HepG2 (cell line): ENCODE measurements at regions not wholly inside any gene's neighbourhood (a gene's known extent, or its start where the extent isn't known, plus 50 kb on each side); places are given as distances from the start of the nearest gene placed in this dataset.

ENCODE experiments used
- ATAC-seq: fragments of 200-7000 bp; cut with Tn5 transposase; 3 replicates; pipeline ENCODE4 v1.9.1; 2020; ENCODE audit warnings: mild to moderate bottlenecking, moderate library complexity
- BruUV-seq: library from RNA; stranded (reverse); fragments of 400-500 nt; replicated peaks from 2 replicates; lab custom pipeline; 2021; lab: Mats Ljungman, UMichigan
- CTCF ChIA-PET: fragments of 300-600 bp; formaldehyde crosslinking; extraction: SDS; loops from one replicate; lab custom pipeline; 2021; ENCODE audit warnings: low total read pairs, inconsistent platforms, low intra/inter-chr PET ratio; lab: Yijun Ruan, JAX
- POLR2A ChIA-PET: fragments of 350-600 bp; sonication (Branson Sonifier 250); formaldehyde crosslinking; loops from one replicate; lab custom pipeline; 2020; ENCODE audit warnings: antibody characterized with exemption, inconsistent platforms; lab: Yijun Ruan, JAX
- DNase-seq: peaks from one replicate; pipeline ENCODE4 v3.0.0-alpha.2; 2015; ENCODE audit warnings: low spot score
- FAIRE-seq: peaks from 3 replicates; lab custom pipeline; 2011; peaks lifted over from hg19 to GRCh38; lab: Jason Lieb, UNC
- H2AFZ ChIP-seq: one replicate; pipeline ENCODE4 v1.6.1; 2011; ENCODE audit warnings: low read length, inconsistent platforms
- H3K27ac ChIP-seq: fragments of 300-600 bp; 3 replicates; pipeline ENCODE4 v1.8.0; 2011; ENCODE audit warnings: mixed run types, mild to moderate bottlenecking, mixed read lengths, low read length, inconsistent platforms; ENCODE audit not compliant: insufficient read depth; ENCODE audit errors: extremely low read length
- H3K27me3 ChIP-seq, 2 experiments: fragments of 200-600 bp in 1 of 2; 2 replicates in 1 of 2; 3 replicates in 1 of 2; pipeline versions ENCODE4 v1.6.0 to v1.8.0; 2011; ENCODE audit warnings: low read length in 2 of 2, mild to moderate bottlenecking in 2 of 2, moderate library complexity in 2 of 2, inconsistent platforms in 1 of 2; ENCODE audit not compliant: insufficient read depth in 2 of 2, control insufficient read depth in 1 of 2
- H3K36me3 ChIP-seq, 2 experiments: fragments of 200-600 bp in 1 of 2; replicated peaks in 1 of 2; 2 replicates in 1 of 2; 3 replicates in 1 of 2; pipeline versions ENCODE4 v1.5.1 to v1.8.0; 2011; ENCODE audit warnings: low read length in 2 of 2, inconsistent platforms in 1 of 2; ENCODE audit not compliant: insufficient read depth in 2 of 2, control insufficient read depth in 1 of 2
- H3K4me1 ChIP-seq: 2 replicates; pipeline ENCODE4 v1.5.1; 2012; ENCODE audit warnings: low read length, inconsistent platforms; ENCODE audit not compliant: insufficient read depth
- H3K4me2 ChIP-seq: 2 replicates; pipeline ENCODE4 v1.6.0; 2011; ENCODE audit warnings: low read depth, low read length, inconsistent platforms
- H3K4me3 ChIP-seq, 3 experiments: fragments of 200-600 bp in 1 of 3; sonication (generic), shearing (Covaris generic) in 1 of 3; replicated peaks in 1 of 3; 2 replicates each; pipeline ENCODE4 v1.5.1; 2011 to 2016; ENCODE audit warnings: low read length in 3 of 3, inconsistent platforms in 2 of 3, low read depth in 2 of 3, mild to moderate bottlenecking in 2 of 3, control low read depth in 1 of 3, mixed read lengths in 1 of 3; ENCODE audit not compliant: insufficient read depth in 1 of 3
- H3K79me2 ChIP-seq: one replicate; pipeline ENCODE4 v1.6.1; 2011; ENCODE audit warnings: low read length, inconsistent platforms; ENCODE audit not compliant: insufficient read depth
- H3K9ac ChIP-seq: 2 replicates; pipeline ENCODE4 v1.6.0; 2011; ENCODE audit warnings: mild to moderate bottlenecking, low read depth, low read length, inconsistent platforms; ENCODE audit not compliant: insufficient read depth
- H3K9me3 ChIP-seq: 2 replicates; pipeline ENCODE4 v1.5.1; 2012; ENCODE audit warnings: mild to moderate bottlenecking, low read length
- H4K20me1 ChIP-seq: 2 replicates; pipeline ENCODE4 v1.6.0; 2011; ENCODE audit warnings: inconsistent platforms, mild to moderate bottlenecking, low read length, moderate library complexity; ENCODE audit not compliant: insufficient read depth
- ARID3A ChIP-seq: IDR thresholded peaks from 2 replicates; pipeline ENCODE4 v1.6.1; 2012; ENCODE audit warnings: low read depth, low read length, improper control_type of control experiment
- ATAD3A ChIP-seq: sonication (generic); formaldehyde crosslinking; IDR thresholded peaks from 2 replicates; pipeline ENCODE4 v1.4.0; 2020; ENCODE audit warnings: missing genetic modification reagents
- CCAR2 ChIP-seq: fragments of 200-400 bp; formaldehyde crosslinking; optimal IDR thresholded peaks from 2 replicates; pipeline ENCODE3; 2018; ENCODE audit warnings: low read depth, mild to moderate bottlenecking, low read length, moderate library complexity
- ELF3 ChIP-seq: IDR thresholded peaks from 2 replicates; pipeline ENCODE4 v1.6.1; 2016; ENCODE audit warnings: missing genetic modification reagents, missing compliant biosample characterization
- GATAD2A ChIP-seq: IDR thresholded peaks from 2 replicates; pipeline ENCODE4 v1.6.1; 2016
- HDAC6 ChIP-seq: fragments of 200-600 bp; sonication (generic); IDR thresholded peaks from 2 replicates; pipeline ENCODE4 v1.7.0; 2017; ENCODE audit warnings: mild to moderate bottlenecking, antibody characterized with exemption, low read length, low read depth
- NFIB ChIP-seq: sonication (generic); formaldehyde crosslinking; IDR thresholded peaks from 2 replicates; pipeline ENCODE4 v1.9.0; 2021; ENCODE audit warnings: missing genetic modification reagents, mild to moderate bottlenecking, borderline replicate concordance
- NFKB2 ChIP-seq: sonication (generic); formaldehyde crosslinking; IDR thresholded peaks from 2 replicates; pipeline ENCODE4 v1.4.0; 2020; ENCODE audit warnings: missing genetic modification reagents, borderline replicate concordance
- RFX5 ChIP-seq: IDR thresholded peaks from 2 replicates; pipeline ENCODE4 v1.6.1; 2011; ENCODE audit warnings: low read depth, low read length, improper control_type of control experiment
- ZBTB37 ChIP-seq: sonication (generic); formaldehyde crosslinking; IDR thresholded peaks from 2 replicates; pipeline ENCODE4 v1.4.0; 2020; ENCODE audit warnings: mild to moderate bottlenecking, missing genetic modification reagents
- ZBTB40 ChIP-seq, 2 experiments: fragments of 450-650 bp in 1 of 2; sonication (generic) in 1 of 2; formaldehyde crosslinking in 1 of 2; IDR thresholded peaks; 2 replicates each; pipeline versions ENCODE4 v1.6.1 to v1.8.0; 2016 to 2022; ENCODE audit warnings: antibody characterized with exemption in 1 of 2, mild to moderate bottlenecking in 1 of 2, missing genetic modification reagents in 1 of 2
- ZNF292 ChIP-seq: sonication (generic); formaldehyde crosslinking; IDR thresholded peaks from 2 replicates; pipeline ENCODE4 v1.8.1; 2022; ENCODE audit warnings: mild to moderate bottlenecking, low read depth, missing genetic modification reagents, borderline replicate concordance
- WGBS: methylation state at CpG from one replicate; pipeline ENCODE4 v1.1.6; 2017; ENCODE audit warnings: low lambda C conversion rate; 5-methylcytosine and 5-hydroxymethylcytosine counted together
- in situ Hi-C: cut with HindIII; loops from 2 replicates; pipeline ENCODE4 v1.10.0; 2017; ENCODE audit warnings: low pct_unique_long_range_greater_than_20kb; ENCODE audit not compliant: extremely low pct_ligation_motif_present
- intact Hi-C: fragments of 100-400 bp; cut with micrococcal nuclease; formaldehyde crosslinking; loops from one replicate; pipeline ENCODE4 v1.10.0; 2022; ENCODE audit not compliant: unreplicated experiment

GRCh38 chr5:3793162-3793561, 197.5 kb downstream of the IRX1 start (continued):
- TF ChIP-seq ZBTB37 (CRISPR knock-in tag): no peak
- TF ChIP-seq ZNF292 (CRISPR knock-in tag): no peak

GRCh38 chr5:3794611-3795010, 199.0 kb downstream of the IRX1 start:
- Histone ChIP-seq H3K9ac (no peak overlapping the region), H3K27ac (no peak overlapping the region), H3K4me3 (no peak overlapping the region), H3K9me3 (peaks cover 47% of the 10 kb centered on the region), H4K20me1 (no peaks in the 10 kb centered on the region), H3K79me2 (no peaks in the 10 kb centered on the region), H3K36me3 (no peaks in the 10 kb centered on the region), H3K27me3 (no peaks in the 10 kb centered on the region), H3K4me2 (no peak overlapping the region), H3K4me1 (no peaks in the 10 kb centered on the region), H2AFZ (no peak overlapping the region)
- ChIA-PET POLR2A (no interaction called here), CTCF (no interaction called here)
- ATAC-seq (no peak), FAIRE-seq (no peak), DNase-seq (no peak)
- BruUV-seq: no TSS peak
- intact Hi-C loops: no loop called here
- in situ Hi-C loops: no loop called here
- 0% methylated on average over 1 of the region's 1 CpG for WGBS
- TF ChIP-seq NFKB2 (CRISPR knock-in tag): no peak
- TF ChIP-seq ZBTB40 (IDR thresholded peaks at IDR 0.05): no peak
- TF ChIP-seq ZBTB40 (CRISPR knock-in tag; IDR thresholded peaks at IDR 0.05): no peak
- TF ChIP-seq GATAD2A: no peak
- TF ChIP-seq CCAR2: no peak
- TF ChIP-seq NFIB: no peak
- TF ChIP-seq ARID3A: no peak
- no peak for TF ChIP-seq ELF3
- TF ChIP-seq ATAD3A: no peak
- TF ChIP-seq RFX5: no peak
- TF ChIP-seq HDAC6: no peak
